Smooth muscle cell (in vitro differentiated cells): ENCODE measurements at regions not wholly inside any gene's neighbourhood (a gene's known extent, or its start where the extent isn't known, plus 50 kb on each side); places are given as distances from the start of the nearest gene placed in this dataset.

Source experiments
- DNase-seq: peaks from one replicate; lab custom pipeline; 2025; ENCODE audit not compliant: unreplicated experiment; lab: John Stamatoyannopoulos, UW
- H2AFZ ChIP-seq: fragments of 200-600 bp; sonication (generic); 2 replicates; pipeline ENCODE4 v1.6.0; 2016; ENCODE audit warnings: antibody characterized with exemption, low read depth, mild to moderate bottlenecking
- H3F3A ChIP-seq: fragments of 200-600 bp; sonication (generic); 2 replicates; pipeline ENCODE4 v1.6.0; 2017; ENCODE audit warnings: antibody characterized with exemption, low read depth
- H3K27ac ChIP-seq: fragments of 200-600 bp; sonication (generic); 2 replicates; pipeline ENCODE4 v1.5.1; 2016; ENCODE audit warnings: low read depth, mild to moderate bottlenecking
- H3K27me3 ChIP-seq: fragments of 200-600 bp; sonication (generic); 2 replicates; pipeline ENCODE4 v1.6.1; 2016; ENCODE audit warnings: low read depth, mild to moderate bottlenecking
- H3K36me3 ChIP-seq: fragments of 200-600 bp; sonication (generic); 2 replicates; pipeline ENCODE4 v1.5.1; 2016; ENCODE audit warnings: low read depth
- H3K4me1 ChIP-seq: fragments of 200-600 bp; sonication (generic); 2 replicates; pipeline ENCODE4 v1.5.1; 2016; ENCODE audit warnings: low read depth
- H3K4me2 ChIP-seq: fragments of 200-600 bp; sonication (generic); 2 replicates; pipeline ENCODE4 v1.6.0; 2016; ENCODE audit warnings: mild to moderate bottlenecking
- H3K4me3 ChIP-seq: fragments of 200-600 bp; sonication (generic); 2 replicates; pipeline ENCODE4 v1.5.1; 2016; ENCODE audit warnings: mild to moderate bottlenecking
- H3K79me2 ChIP-seq: fragments of 200-600 bp; sonication (generic); 2 replicates; pipeline ENCODE4 v1.6.0; 2016; ENCODE audit warnings: low read depth, mild to moderate bottlenecking
- H3K9ac ChIP-seq: fragments of 200-600 bp; sonication (generic); 2 replicates; pipeline ENCODE4 v1.6.0; 2016; ENCODE audit warnings: low read depth
- H3K9me3 ChIP-seq: fragments of 200-600 bp; sonication (generic); replicated peaks from 2 replicates; pipeline ENCODE4 v1.5.1; 2016; ENCODE audit warnings: low read depth
- H4K20me1 ChIP-seq: fragments of 200-600 bp; sonication (generic); 2 replicates; pipeline ENCODE4 v1.6.0; 2016; ENCODE audit warnings: low read depth
- CTCF ChIP-seq: fragments of 200-600 bp; sonication (generic); IDR thresholded peaks from 2 replicates; pipeline ENCODE4 v1.5.1; 2017; ENCODE audit warnings: borderline replicate concordance, mild to moderate bottlenecking, antibody characterized with exemption; ENCODE audit not compliant: insufficient read depth, poor library complexity, severe bottlenecking
- WGBS: methylation state at CpG from one replicate; pipeline ENCODE4 v1.1.7; 2016; ENCODE audit warnings: low lambda C conversion rate; 5-methylcytosine and 5-hydroxymethylcytosine counted together

GRCh38 chr9:1198085-1198484 lies 147.9 kb downstream of the DMRT2 start:
- no peak for DNase-seq

GRCh38 chr9:1200847-1201251 lies 150.7 kb downstream of the DMRT2 start:
- no peaks in the 10 kb centered on the region for H4K20me1 ChIP-seq
- no peaks in the 10 kb centered on the region for H3K4me1 ChIP-seq
- no peaks in the 10 kb centered on the region for H3K36me3 ChIP-seq
- H3F3A ChIP-seq: no peaks in the 10 kb centered on the region
- no peaks in the 10 kb centered on the region for H3K79me2 ChIP-seq
- no peak overlapping the region for H2AFZ ChIP-seq
- no peak for DNase-seq
- no peak overlapping the region for H3K9ac ChIP-seq
- no peak overlapping the region for H3K4me2 ChIP-seq
- no peaks in the 10 kb centered on the region for H3K27me3 ChIP-seq
- H3K27ac ChIP-seq: no peak overlapping the region
- no peak overlapping the region for H3K4me3 ChIP-seq
- TF ChIP-seq CTCF: no peak
- 43% methylated on average over 3 of the region's 3 CpGs for WGBS
- no peaks in the 10 kb centered on the region for H3K9me3 ChIP-seq

More at GRCh38 chr9:1198085-1198484, 147.9 kb downstream of the DMRT2 start:
- Histone ChIP-seq H4K20me1 (no peaks in the 10 kb centered on the region), H3F3A (no peaks in the 10 kb centered on the region), H2AFZ (no peak overlapping the region), H3K9ac (no peak overlapping the region), H3K36me3 (no peaks in the 10 kb centered on the region), H3K27ac (no peak overlapping the region), H3K4me2 (no peak overlapping the region), H3K27me3 (no peaks in the 10 kb centered on the region), H3K79me2 (no peaks in the 10 kb centered on the region), H3K4me1 (no peaks in the 10 kb centered on the region), H3K4me3 (no peak overlapping the region), H3K9me3 (no peaks in the 10 kb centered on the region)
- no peak for TF ChIP-seq CTCF
- WGBS: 34% methylated on average over 1 of the region's 1 CpG

- no peak overlapping the region for H3K9ac ChIP-seq
- H3K79me2 ChIP-seq: no peaks in the 10 kb centered on the region
- no peak for DNase-seq
- no peaks in the 10 kb centered on the region for H3K4me1 ChIP-seq
- no peaks in the 10 kb centered on the region for H3K36me3 ChIP-seq
- no peaks in the 10 kb centered on the region for H4K20me1 ChIP-seq
- no peaks in the 10 kb centered on the region for H3K27me3 ChIP-seq
- no peaks in the 10 kb centered on the region for H3F3A ChIP-seq
- TF ChIP-seq CTCF: no peak
- no peak overlapping the region for H3K4me2 ChIP-seq
- H2AFZ ChIP-seq: no peak overlapping the region
- H3K9me3 ChIP-seq: no peaks in the 10 kb centered on the region
- H3K27ac ChIP-seq: no peak overlapping the region
- WGBS: 77% methylated on average over 2 of the region's 2 CpGs
- no peak overlapping the region for H3K4me3 ChIP-seq
Measured at GRCh38 chr9:1201262-1201661, 151.1 kb downstream of the DMRT2 start.

- H3K4me1 ChIP-seq: no peaks in the 10 kb centered on the region
- no peaks in the 10 kb centered on the region for H3K79me2 ChIP-seq
- no peak overlapping the region for H2AFZ ChIP-seq
- no peak for DNase-seq
- no peak overlapping the region for H3K4me3 ChIP-seq
- no peaks in the 10 kb centered on the region for H3F3A ChIP-seq
- no peak overlapping the region for H3K4me2 ChIP-seq
- no peak for TF ChIP-seq CTCF
- no peaks in the 10 kb centered on the region for H3K27me3 ChIP-seq
- H3K9ac ChIP-seq: no peak overlapping the region
- no peak overlapping the region for H3K27ac ChIP-seq
- WGBS: 57% methylated on average over 8 of the region's 8 CpGs
- H4K20me1 ChIP-seq: no peaks in the 10 kb centered on the region
- peaks cover 4% of the 10 kb centered on the region for H3K9me3 ChIP-seq
- H3K36me3 ChIP-seq: no peaks in the 10 kb centered on the region
Measured at GRCh38 chr9:1201901-1202300, 151.7 kb downstream of the DMRT2 start.
